Hindlimb muscle (tissue), 1 donor: ENCODE measurements at regions not wholly inside any gene's neighbourhood (a gene's known extent, or its start where the extent isn't known, plus 50 kb on each side); places are given as distances from the start of the nearest gene placed in this dataset.
A peak's percentile ranks its signal among the peaks of the same experiment; 100 is the strongest.

Source experiments
- DNase-seq: peaks from one replicate; pipeline ENCODE4 v3.0.0-alpha.2; 2013

DNA sequence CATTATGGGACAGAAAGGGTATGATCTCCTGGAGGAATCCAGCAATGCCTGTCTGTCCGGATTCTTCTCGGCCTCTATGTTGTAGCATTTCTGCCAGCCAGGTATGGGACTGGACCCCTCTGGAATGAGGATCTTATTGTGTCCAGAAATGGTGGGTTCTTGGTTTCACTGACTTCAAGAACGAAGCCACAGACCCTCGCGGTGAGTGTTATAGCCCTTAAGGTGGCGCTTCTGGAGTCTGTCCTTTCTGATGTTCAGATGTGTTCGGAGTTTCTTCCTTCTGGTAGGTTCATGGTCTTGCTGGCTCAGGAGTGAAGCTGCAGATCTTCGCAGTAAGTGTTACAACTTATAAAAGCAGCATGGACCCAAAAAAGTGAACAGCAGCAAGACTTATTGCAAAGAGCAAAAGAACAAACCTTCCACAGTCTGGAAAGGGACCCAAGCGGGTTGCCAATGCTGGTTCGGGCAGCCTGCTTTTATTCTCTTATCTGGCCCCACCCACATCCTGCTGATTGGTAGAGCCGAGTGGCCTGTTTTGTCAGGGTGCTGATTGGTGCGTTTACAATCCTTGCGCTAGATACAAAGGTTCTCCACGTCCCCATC is 62.3 kb upstream of the IER3 start:
- no peak for DNase-seq

DNA sequence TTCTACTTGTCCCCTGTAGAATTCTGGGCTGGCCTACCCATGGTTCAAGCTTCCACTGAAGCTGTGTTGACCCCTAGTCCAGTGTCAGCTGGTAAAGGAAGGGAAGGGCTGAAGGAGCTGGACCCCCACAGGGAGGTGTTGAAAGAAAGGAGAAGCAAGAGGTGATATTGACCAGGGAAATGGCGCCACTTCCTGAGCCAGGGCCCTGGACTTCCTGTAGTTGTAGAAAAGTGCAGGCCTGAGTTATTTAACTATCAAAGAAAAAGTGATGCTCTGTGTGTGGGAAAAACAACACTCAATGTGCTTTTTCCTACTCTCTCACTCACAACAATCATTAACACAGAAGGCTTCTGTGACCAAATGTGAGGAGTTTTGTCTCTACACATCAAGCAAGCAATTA is 60.0 kb upstream of the IER3 start:
- no peak for DNase-seq

DNA sequence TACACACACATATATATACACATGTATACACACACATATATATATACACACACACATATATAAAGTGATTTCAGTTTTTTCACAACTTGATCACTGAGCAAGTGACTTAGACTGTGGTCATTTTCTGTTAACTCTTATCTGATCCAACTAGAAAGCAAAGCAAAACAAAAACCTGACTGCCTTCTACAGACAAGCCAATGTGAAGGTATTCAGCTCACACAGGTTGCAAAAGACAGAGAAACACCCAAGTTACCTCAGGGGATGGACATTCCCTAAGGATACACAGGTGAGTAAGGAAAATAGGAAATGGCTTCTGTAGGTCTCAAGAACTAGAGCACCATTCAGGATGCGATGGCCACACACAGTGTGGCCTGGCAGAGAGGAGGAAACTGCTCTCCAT is 58.4 kb upstream of the IER3 start:
- DNase-seq, result no peak

DNA sequence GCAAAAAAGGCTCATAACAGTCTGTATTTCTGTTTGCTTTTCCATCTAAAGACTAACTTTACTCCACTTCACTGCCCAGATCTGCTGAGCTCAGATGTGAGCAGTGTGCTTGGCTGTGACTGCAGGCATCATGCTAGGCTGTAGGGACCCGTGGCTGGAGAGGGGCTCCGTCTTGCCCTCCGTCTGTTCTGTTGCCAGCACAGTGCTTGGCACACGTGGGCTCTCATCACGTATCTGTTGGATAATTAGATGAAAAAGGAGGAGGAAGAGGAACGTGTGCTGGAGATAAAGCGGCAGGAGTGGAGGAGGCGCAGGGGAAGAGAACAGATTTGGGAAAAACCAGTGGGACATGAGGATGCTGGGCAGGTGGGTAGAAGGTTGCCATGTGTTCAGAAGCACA is 57.6 kb upstream of the IER3 start:
- DNase-seq, result no peak

DNA sequence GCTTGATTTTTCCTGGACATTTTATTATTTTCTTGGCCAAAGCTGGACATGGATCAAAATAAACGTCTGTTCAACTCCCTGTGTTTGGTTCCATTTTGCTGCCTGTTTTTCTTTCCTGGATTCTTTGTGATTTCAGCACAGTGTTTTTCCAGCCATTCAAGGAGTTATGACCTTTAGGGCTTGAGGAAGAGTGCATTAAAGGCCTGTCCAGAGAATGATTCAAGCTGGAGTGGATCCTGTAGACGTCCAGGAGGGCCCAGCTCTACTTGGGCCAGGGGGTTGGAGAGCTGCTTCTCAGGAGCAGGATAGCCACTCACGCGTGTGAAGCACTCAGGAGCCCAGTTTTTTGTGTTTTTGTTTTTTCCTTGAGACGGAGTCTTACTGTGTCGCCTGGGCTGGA is 56.5 kb upstream of the IER3 start:
- DNase-seq, result no peak

DNA sequence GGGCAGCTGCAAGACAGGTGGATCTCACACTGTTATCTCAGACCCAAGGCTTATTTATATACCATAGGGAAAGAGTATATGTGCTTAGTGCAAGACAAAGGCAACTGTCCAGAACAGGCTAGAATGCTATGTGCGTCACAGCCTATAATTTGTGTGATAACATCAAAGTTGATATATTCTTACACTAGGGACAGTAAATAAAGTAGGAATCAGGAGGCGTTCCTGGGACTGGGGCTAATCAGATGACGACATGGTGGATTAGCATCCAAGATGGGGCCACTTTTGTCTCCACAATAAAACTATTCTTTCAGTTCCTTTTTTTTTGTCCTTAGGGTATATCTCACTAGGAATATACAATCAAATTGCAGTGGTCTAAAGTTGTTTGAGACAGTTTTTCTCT is 54.9 kb upstream of the IER3 start:
- DNase-seq, result peak; percentile 54

DNA sequence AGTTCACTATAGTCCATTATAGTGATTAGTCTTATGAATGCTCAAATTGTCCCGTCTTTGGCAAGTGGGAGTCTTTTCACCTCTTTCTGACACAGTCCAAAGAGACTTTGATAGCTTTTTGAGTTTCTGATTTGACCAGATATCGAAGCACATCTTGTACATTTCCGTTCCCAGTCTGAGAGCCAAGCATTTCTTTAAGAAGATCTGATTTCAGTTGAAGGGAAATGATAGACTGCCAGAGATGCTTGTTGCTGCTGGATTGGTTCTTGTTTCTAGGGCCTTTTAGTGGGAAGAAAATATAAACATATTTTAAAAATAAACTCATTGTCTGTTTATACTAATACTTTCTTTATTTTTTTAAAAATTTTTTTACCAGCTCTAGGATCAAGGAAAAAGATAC is 54.1 kb upstream of the IER3 start:
- DNase-seq, result peak; percentile 44

DNA sequence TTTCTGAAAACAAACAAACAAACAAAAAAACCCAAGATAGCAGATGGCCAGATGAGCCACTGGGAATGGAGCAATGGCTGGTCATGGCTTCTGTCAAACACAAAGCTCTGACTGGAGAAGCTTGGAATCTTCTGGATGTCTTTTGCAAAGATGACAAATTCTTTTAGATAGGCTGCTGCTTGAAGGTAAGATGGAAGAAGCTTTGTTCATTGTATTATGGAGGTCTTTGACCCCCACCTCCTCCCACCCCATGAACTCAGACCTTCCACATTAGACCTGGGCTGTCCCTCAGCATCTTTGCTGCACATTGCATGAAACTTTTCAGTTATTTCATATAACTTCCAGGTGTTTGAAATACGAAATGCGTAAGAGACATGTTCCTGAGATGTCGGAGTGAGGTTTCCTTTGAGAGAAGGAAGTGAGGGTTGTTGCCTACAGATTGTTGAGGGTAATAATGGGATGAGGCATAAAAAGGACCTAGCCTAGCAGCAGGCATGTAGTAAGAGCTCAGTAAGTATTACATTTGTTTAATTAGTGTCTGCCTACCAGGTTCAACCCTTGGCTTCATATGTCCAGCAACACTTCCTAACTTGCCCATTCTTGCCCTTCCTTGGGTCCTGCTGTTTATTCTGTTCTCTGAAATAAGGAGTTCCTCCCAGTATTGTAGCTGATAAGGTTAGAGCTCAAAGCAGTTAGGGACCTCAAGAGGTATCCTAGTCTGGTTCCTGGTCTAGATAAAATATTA is 51.4 kb upstream of the IER3 start:
- DNase-seq, result no peak
